OCI-LY1 (cell line): ENCODE measurements at regions not wholly inside any gene's neighbourhood (a gene's known extent, or its start where the extent isn't known, plus 50 kb on each side); places are given as distances from the start of the nearest gene placed in this dataset.

ENCODE experiments used
- H2AFZ ChIP-seq: fragments of 200-600 bp; sonication (generic), shearing (Covaris generic); 2 replicates; pipeline ENCODE4 v1.6.0; 2014; ENCODE audit warnings: antibody characterized with exemption, mild to moderate bottlenecking, low read length
- H3F3A ChIP-seq: fragments of 200-600 bp; sonication (generic), shearing (Covaris generic); 2 replicates; pipeline ENCODE4 v1.6.0; 2014; ENCODE audit warnings: mild to moderate bottlenecking, antibody characterized with exemption, low read length, moderate library complexity; ENCODE audit not compliant: insufficient read depth
- H3K27ac ChIP-seq: fragments of 200-600 bp; sonication (generic); 2 replicates; pipeline ENCODE4 v1.5.1; 2014; ENCODE audit warnings: low read length, mixed run types, mild to moderate bottlenecking, low read depth; ENCODE audit not compliant: poor library complexity, severe bottlenecking
- H3K27me3 ChIP-seq: fragments of 200-600 bp; sonication (generic); 2 replicates; pipeline ENCODE4 v1.6.0; 2014; ENCODE audit warnings: antibody characterized with exemption, mild to moderate bottlenecking, low read length, moderate library complexity; ENCODE audit not compliant: insufficient read depth
- H3K36me3 ChIP-seq: fragments of 200-600 bp; sonication (generic); 2 replicates; pipeline ENCODE4 v1.6.1; 2014; ENCODE audit warnings: mild to moderate bottlenecking, antibody characterized with exemption, low read length, moderate library complexity, mixed read lengths; ENCODE audit not compliant: insufficient read depth
- H3K4me1 ChIP-seq: fragments of 200-600 bp; sonication (generic); 2 replicates; pipeline ENCODE4 v1.5.1; 2014; ENCODE audit warnings: mild to moderate bottlenecking, low read length, moderate library complexity; ENCODE audit not compliant: insufficient read depth, severe bottlenecking
- H3K4me2 ChIP-seq: fragments of 200-600 bp; sonication (generic), shearing (Covaris generic); 2 replicates; pipeline ENCODE4 v1.6.1; 2014; ENCODE audit warnings: low read length
- H3K4me3 ChIP-seq: fragments of 200-600 bp; sonication (generic); 2 replicates; pipeline ENCODE4 v1.5.1; 2014; ENCODE audit warnings: low read length, low read depth, mild to moderate bottlenecking, mixed read lengths; ENCODE audit not compliant: poor library complexity, severe bottlenecking
- H3K79me2 ChIP-seq: fragments of 200-600 bp; shearing (Covaris generic); 2 replicates; pipeline ENCODE4 v1.6.1; 2016; ENCODE audit warnings: mixed run types, low read length, mixed read lengths; ENCODE audit not compliant: insufficient read depth
- H3K9ac ChIP-seq: fragments of 200-600 bp; sonication (generic), shearing (Covaris generic); 2 replicates; pipeline ENCODE4 v1.6.1; 2014; ENCODE audit warnings: mild to moderate bottlenecking, low read length, mixed read lengths
- H3K9me2 ChIP-seq: fragments of 200-600 bp; sonication (generic), shearing (Covaris generic); 2 replicates; pipeline ENCODE4 v1.6.1; 2014; ENCODE audit warnings: low read depth, mild to moderate bottlenecking, low read length, mixed read lengths
- H3K9me3 ChIP-seq: fragments of 200-600 bp; shearing (Covaris generic); 2 replicates; pipeline ENCODE4 v1.6.1; 2014; ENCODE audit warnings: low read length, mixed read lengths
- H4K20me1 ChIP-seq: fragments of 200-600 bp; sonication (generic), shearing (Covaris generic); 2 replicates; pipeline ENCODE4 v1.6.0; 2016; ENCODE audit warnings: mild to moderate bottlenecking, low read length; ENCODE audit not compliant: insufficient read depth
- EZH2 ChIP-seq: fragments of 200-600 bp; sonication (generic), shearing (Covaris generic); IDR thresholded peaks from 2 replicates; pipeline ENCODE4 v1.8.0; 2017; ENCODE audit warnings: borderline replicate concordance, mixed run types, mild to moderate bottlenecking, antibody characterized with exemption, low read length, moderate library complexity, mixed read lengths
- TF ChIP-seq, protein P1 (sequence below): fragments of 200-600 bp; sonication (generic), shearing (Covaris generic); IDR thresholded peaks from 2 replicates; pipeline ENCODE4 v1.5.1; 2017; ENCODE audit warnings: mild to moderate bottlenecking, antibody characterized with exemption, low read length, moderate library complexity, mixed read lengths

DNA sequence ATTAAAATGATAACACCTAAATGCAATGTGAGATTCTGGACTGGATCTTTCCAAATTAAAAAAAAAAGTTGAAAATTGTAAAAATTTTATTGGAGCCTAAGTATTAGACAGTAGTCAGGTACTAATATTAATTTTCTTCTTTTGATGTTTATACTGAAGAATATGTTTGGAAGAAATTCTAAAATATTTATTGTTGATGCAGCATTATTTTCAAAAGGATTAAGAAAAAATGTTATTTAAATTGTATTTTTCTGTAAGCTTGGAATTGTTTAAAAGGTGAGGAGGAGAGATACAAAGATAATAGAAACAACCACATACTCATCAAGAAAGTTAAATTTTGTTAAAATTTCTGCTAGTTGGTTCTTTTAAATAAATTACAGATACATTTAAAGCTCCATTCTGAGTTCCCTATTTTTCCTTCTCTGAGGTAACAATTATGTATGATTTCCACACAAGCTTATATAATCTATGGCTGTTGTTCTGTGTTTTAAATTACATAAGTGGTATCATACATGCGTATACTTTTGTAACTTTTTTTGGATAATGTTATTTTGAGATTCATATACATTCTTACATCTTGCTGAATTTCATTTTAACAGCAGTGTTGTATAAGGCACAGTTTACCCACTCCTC is 180.3 kb upstream of the RGS18 start:
- TF ChIP-seq, protein P1, sequence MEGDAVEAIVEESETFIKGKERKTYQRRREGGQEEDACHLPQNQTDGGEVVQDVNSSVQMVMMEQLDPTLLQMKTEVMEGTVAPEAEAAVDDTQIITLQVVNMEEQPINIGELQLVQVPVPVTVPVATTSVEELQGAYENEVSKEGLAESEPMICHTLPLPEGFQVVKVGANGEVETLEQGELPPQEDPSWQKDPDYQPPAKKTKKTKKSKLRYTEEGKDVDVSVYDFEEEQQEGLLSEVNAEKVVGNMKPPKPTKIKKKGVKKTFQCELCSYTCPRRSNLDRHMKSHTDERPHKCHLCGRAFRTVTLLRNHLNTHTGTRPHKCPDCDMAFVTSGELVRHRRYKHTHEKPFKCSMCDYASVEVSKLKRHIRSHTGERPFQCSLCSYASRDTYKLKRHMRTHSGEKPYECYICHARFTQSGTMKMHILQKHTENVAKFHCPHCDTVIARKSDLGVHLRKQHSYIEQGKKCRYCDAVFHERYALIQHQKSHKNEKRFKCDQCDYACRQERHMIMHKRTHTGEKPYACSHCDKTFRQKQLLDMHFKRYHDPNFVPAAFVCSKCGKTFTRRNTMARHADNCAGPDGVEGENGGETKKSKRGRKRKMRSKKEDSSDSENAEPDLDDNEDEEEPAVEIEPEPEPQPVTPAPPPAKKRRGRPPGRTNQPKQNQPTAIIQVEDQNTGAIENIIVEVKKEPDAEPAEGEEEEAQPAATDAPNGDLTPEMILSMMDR, result no peak
- no peak for TF ChIP-seq EZH2
- Histone ChIP-seq H3K9ac (no peak overlapping the region), H2AFZ (no peak overlapping the region), H3K27ac (no peak overlapping the region), H3K79me2 (no peaks in the 10 kb centered on the region), H3K4me1 (no peaks in the 10 kb centered on the region), H3K4me2 (no peak overlapping the region), H3K4me3 (no peak overlapping the region), H3F3A (no peaks in the 10 kb centered on the region), H3K36me3 (no peaks in the 10 kb centered on the region), H3K9me2 (no peaks in the 10 kb centered on the region), H3K9me3 (no peaks in the 10 kb centered on the region), H3K27me3 (no peaks in the 10 kb centered on the region), H4K20me1 (no peaks in the 10 kb centered on the region)

DNA sequence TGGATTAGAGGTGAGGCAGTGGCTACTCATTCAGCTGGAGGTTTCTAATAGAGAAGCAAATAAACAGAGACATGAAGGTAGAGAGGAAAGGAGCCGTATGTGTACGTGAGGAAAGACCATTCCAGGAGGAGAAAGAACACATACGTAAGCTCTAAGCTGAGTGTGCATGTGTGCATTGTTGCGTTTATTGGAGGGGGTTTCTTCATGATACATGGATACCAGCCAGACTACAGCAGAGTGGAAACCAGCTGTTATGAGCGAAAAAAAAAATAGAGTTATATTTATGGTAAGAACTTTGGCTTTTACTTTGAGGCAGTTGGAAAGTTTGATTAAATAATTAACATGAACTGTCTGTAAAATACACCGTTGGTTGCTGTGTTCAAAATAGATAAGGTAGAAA is 173.4 kb upstream of the RGS18 start:
- Histone ChIP-seq H3K27me3 (no peaks in the 10 kb centered on the region), H3K4me1 (no peaks in the 10 kb centered on the region), H3K9ac (no peak overlapping the region), H3K4me2 (no peak overlapping the region), H3K4me3 (no peak overlapping the region), H3F3A (no peaks in the 10 kb centered on the region), H3K27ac (no peak overlapping the region), H3K79me2 (no peaks in the 10 kb centered on the region), H3K9me3 (no peaks in the 10 kb centered on the region), H3K36me3 (no peaks in the 10 kb centered on the region), H2AFZ (no peak overlapping the region), H3K9me2 (no peaks in the 10 kb centered on the region), H4K20me1 (no peaks in the 10 kb centered on the region)
- TF ChIP-seq, protein P1, result no peak
- no peak for TF ChIP-seq EZH2

DNA sequence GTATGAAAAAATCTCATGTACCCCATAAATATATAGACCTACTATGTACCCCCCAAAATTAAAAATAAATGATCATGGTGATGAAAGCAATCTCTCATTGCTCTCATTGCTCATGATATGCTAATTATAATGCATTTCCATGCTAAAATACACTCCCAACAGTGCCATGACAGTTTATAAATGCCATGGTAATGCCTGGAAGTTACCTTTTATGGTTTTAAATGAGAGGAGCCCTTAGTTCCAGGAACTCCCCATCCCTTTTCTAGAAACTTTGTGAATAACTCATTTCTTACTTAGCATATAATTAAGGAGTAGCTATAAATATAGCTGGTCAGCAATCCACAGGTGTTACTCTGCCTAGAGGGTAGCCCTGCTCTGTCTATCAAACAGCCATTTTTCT is 166.1 kb upstream of the RGS18 start:
- no peak for TF ChIP-seq EZH2
- TF ChIP-seq, protein P1, result no peak
- H3K9ac ChIP-seq, result no peak overlapping the region

More for the DNA sequence above, 166.1 kb upstream of the RGS18 start:
- Histone ChIP-seq H3K27ac (no peak overlapping the region), H3K79me2 (no peaks in the 10 kb centered on the region), H3K9me2 (no peaks in the 10 kb centered on the region), H2AFZ (no peak overlapping the region), H4K20me1 (no peaks in the 10 kb centered on the region), H3F3A (no peaks in the 10 kb centered on the region), H3K4me1 (no peaks in the 10 kb centered on the region), H3K36me3 (no peaks in the 10 kb centered on the region), H3K4me2 (no peak overlapping the region), H3K27me3 (no peaks in the 10 kb centered on the region), H3K9me3 (no peaks in the 10 kb centered on the region), H3K4me3 (no peak overlapping the region)
